AG08396 (cell line): ENCODE measurements at regions not wholly inside any gene's neighbourhood (a gene's known extent, or its start where the extent isn't known, plus 50 kb on each side); places are given as distances from the start of the nearest gene placed in this dataset.
"Not testable (repeated sequence)": the region's sequence is repeated elsewhere in the genome, so short reads cannot be mapped to it uniquely, and the experiment has no call there.

Experiments used
- DNase-seq: peaks from one replicate; pipeline ENCODE4 v3.0.0; 2012; ENCODE audit warnings: low spot score, mixed read lengths

DNA sequence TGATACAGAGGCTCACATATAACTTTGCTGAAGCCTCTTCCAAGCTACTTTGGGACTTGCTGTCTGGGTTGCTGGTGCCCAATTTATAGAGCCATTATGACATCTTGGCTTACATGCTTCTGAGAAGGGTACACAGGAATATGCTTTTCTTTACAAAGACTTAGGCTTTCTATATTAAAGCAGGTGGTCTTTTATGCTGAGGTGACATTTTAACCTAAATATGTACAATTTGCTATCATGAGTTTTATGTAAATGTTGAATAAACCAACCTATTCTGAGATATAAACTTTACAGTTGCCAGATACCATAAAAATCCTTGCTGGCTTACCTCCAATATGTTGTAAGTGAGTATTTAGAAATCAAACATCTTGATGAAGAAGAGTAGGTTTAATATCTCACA lies 509.2 kb upstream of the CHD1 start:
- no peak for DNase-seq

DNA sequence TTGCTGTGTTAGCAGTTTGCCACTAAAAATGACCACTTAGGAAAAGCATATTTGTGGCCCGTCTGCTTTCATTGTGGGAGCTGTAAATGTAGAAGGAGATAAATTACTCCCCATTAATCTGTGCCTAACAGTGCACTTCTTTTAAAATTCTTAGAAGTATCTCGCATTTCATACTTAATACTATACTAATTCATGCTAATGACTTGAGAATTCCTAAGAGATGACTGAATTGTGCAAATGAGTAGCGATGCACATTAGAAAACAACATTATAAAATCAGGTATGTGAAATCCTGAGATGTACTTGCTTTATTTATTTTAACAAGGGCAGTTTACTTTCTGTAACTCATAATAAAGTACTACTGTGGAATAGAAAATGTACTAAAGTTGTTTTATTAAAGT lies 494.6 kb upstream of the CHD1 start:
- not testable (repeated sequence) for DNase-seq

DNA sequence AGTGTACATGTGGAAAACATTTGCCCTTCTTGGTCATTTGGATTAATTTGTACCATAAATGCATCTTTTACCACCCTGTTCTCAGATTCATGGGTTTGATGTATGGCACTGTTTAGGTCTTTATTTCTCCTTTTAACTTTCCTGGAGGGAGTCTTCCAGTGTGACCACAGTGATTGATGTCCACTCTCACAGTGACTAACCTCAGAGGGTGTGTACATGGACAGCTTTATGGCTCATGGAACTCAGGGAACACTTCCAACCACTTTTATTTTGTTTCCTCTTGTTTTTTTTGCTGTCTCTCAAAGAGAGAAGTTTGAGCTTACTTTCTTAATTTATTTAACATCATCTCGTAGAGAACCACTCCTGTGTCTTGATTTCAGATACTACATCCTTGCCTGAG lies 489.8 kb upstream of the CHD1 start:
- DNase-seq = not testable (repeated sequence)

DNA sequence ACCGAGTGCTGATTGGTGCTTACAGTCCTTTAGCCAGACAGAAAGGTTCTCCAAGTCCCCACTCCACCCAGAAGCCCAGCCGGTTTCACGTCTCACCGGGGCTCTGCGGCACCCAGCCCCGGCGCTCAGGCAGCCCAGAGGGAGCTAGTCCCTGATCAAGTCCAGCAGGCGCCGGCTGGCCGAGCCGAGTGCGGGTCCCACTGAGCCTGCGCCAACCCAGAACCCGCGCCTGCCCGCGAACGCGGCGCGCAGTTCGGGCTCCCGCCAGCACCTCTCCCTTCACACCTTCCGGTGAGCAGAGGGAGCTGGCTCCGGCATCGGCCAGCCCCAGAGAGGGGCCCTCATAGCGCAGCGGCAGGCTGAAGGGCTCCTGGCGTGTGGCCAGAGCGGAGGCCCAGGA lies 481.6 kb upstream of the CHD1 start:
- not testable (repeated sequence) for DNase-seq

DNA sequence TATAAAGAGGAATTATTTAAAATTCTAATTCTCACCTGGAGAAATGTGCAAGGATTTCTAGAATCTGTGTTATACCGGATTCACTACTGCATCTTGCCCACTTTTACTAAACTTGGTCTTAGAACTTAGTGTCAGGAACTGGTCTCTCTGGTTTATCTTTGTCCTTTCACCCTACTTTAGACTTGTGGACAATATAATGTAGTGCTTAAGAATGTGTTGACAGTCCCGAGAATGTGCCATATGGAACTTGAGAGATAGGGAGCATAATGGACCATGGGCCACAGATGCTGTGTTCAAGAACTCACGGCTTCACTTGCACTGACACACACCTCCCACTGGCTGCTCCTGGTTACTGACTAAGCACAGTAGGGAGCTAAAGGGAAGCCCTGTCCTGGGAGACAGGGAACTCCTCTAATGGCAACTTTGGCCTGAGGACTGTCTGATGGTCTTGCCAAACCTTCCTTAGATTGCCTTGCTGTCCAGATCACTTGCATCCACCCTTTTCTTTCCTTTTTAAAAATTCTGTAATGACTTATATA lies 476.0 kb upstream of the CHD1 start:
- DNase-seq = not testable (repeated sequence)

DNA sequence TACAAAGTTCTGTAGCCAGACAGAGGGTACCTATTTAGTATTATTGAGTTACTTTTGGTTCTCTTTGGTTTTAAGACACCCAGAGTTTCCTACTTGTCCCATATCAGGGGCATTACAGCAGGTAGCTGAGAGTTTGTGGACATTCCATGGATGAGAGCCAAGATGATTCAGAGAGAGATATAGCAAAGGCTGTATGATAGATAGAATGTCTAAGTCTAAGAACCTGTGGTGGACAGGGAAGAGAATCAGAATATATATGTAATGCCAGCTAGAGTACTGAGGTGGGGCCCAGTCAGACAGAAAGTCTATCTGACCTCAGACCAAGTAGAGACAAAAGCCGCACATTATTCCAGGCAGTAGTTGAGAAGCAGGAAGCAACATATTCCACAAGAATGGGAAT lies 471.8 kb upstream of the CHD1 start:
- DNase-seq = not testable (repeated sequence)

DNA sequence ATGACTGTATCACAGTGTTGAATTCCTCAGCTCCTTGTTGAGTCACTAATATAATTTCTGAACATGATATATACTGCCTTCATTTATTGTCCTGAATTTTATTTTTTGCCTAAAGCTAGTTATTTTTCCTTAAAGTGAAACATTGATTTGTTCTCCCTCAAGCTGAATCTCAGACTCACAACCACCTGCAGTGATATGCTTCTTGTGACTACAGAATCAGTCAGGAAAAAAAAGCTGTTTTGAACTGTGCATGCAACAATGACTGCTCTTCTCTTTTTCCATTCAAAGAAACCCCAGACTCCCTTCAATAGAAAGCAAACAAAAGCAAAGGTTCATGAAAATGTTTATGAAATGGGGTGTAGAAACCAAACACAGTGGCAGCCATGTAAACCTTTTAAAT lies 470.2 kb upstream of the CHD1 start:
- DNase-seq = no peak

DNA sequence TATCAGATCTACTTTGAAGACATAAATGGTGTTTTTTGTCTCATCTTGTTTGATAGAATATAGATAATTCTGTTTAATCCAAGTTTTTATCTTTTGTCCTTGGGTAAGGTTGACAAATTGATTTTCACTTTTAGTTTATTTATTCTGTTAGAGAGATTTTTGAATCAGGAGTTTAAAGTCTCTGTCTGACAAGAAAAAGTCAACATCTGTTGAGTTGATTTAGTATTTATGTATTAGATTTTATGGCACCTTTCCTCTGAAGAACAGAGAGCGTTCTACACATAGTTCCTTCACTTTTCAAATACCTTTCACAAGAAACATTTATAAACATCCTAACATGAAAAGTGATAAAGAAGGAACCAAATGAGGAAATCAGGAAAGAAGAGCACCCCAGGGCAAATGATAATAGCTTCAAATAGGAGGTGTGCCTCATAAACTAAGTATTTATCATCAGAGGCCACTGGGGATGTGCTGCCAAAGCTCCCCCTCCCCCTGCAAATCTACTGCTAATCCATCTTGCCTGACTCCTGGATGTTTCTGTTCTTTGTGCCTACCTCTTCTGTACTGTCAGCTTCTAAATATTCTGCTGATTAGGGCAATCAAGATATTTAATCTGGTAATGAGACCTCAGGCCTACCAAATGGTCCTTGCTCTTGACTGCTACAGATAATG lies 457.7 kb upstream of the CHD1 start:
- no peak for DNase-seq

DNA sequence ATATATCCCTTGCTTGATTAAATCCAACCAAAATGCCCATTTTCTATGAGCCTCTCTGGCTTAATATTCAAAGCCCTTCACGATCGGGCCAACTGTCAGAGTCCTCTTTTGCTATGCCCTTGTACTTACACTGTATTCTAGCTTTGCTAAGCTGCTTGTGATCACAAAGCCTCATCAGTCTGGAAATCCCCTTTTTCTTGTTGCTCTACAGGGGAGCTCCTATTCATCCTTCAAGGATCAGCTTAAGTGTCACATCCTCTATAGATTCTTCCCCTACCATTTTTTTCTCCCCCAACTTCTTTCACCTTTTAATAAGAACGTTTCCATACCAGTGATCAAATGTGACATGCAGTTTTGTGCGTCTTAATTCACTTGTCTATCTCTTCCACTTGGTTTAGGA lies 450.4 kb upstream of the CHD1 start:
- no peak for DNase-seq

DNA sequence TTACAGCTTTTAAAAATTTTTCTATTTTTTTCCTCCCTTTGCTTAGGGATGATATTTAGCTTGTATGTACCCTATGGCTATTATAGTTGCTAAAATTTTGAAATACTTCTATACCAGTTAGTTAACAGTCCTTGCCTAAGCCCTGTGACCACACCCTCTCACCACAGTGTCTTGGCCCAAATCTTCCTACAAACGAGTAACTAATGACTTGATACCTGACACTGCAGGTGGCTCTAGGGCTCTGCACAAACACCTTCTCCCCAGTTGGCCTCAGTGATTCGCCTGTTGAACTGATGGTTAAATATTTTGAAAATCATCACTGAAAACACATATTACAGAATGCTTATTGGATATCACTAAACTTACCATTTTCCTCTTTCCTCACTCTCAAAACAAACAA lies 449.6 kb upstream of the CHD1 start:
- no peak for DNase-seq

DNA sequence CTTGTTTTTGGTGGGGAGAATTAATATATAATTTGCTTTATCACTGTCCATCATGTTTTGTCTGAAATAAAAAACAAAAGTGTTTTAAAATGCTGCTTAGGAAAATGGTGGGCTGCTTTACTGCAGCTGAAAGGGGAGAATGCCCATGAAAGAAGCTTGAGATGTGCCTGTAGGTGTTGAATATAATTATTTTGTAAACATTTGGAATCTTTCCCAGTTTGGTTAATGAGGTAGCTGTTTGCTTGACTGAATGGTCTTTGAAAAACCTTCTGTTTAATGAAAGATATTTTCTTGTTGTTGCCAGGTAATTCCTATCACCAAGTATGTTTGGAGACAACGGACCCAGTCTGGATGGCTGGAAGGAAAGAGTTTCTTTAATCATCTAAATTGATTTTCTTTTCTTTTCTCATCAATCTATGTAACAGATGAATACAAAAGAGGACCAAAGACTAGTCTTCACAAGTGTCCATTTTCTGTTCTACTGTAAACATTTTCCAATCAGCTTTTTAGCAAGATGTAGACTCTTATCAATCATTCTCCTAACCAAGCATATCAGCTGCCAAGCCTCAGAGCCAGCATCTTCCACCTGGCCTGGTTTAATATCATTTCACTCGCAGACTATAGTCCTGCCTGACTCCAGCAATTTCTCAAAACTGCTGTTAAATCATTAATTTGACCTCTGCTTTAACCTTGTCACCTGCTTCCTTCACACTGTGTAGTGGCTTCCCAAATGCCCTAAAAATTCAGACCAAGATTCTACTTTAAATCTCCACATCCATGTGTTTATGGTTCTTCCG lies 441.2 kb upstream of the CHD1 start:
- no peak for DNase-seq

DNA sequence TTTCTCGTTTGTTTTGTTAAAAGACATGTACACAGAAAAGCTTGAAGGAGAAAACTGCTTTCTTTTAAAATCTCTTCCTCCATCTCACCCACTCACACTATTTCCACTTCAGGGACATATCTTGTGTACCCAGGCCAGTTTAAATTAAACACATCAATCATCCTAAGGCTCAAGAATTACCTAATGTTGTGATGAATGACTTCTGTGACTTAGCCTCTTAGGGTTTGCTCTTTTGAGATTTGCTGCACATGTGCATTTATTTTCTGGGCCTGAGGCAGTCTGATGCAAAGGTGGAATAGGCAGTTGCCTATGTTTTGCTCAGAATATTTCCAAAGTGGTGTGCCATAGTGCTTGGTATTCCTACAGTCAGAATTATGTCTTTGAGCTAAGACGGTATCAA lies 439.9 kb upstream of the CHD1 start:
- DNase-seq = no peak

DNA sequence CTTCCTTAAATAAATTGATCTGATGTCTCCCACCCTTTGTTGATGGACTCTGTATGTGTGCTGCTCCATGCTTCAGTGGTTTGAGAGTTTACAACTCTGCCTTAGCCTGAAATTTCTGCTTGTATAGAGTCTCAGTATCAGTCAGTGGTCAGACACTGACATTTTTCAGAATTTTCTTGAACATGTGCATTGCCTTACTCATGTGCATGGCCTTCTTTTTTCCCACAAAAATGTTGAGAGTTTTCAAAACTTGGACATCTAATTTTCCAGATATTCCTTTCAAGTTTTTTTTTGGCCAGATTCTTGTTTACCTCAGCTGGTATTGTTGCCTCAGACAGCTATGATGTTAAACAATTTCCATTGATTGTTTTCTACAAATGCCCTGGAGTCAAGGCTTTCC lies 427.1 kb upstream of the CHD1 start:
- no peak for DNase-seq

DNA sequence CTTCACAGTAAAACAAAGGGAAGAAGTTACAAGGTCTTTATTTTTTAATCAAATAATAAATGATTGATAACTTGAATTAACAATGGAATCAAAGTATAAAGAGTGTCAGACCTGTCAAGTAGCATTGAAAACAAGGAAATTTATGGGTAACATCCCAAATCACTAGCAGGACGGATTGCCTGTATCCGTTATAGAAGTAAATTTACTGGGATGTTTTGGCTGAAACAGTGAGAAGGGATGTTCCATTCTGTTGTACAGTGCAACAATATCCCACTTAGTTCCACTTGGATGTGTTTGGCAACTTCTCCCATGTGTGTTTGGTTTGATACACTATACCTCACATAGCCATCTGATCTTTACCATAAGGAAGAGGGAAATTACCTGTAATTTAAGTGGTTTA lies 421.0 kb upstream of the CHD1 start:
- DNase-seq = no peak

DNA sequence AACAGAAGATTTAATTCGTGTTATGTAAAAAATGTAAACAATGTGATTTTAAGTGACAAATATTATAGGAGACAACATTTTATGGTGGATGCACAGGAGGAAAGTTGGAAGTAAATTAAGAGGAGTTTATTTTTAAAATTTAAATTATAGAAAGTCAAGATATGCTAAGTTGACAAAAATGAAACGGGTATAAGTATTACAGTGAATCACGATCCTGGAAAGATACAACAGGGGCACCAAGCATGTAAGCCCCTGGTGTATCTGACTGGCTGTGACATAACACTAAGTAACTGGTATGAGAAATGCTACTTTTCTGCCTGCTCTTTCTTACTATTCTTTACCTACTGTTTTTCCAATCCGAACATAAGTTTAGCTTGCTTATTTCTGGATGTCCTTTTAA lies 419.8 kb upstream of the CHD1 start:
- no peak for DNase-seq

DNA sequence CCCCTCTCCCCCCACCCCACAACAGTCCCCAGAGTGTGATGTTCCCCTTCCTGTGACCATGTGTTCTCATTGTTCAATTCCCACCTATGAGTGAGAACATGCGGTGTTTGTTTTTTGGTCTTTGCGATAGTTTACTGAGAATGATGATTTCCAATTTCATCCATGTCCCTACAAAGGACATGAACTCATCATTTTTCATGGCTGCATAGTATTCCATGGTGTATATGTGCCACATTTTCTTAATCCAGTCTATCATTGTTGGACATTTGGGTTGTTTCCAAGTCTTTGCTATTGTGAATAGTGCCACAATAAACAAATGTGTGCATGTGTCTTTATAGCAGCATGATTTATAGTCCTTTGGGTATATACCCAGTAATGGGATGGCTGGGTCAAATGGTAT lies 411.0 kb upstream of the CHD1 start:
- DNase-seq = not testable (repeated sequence)

DNA sequence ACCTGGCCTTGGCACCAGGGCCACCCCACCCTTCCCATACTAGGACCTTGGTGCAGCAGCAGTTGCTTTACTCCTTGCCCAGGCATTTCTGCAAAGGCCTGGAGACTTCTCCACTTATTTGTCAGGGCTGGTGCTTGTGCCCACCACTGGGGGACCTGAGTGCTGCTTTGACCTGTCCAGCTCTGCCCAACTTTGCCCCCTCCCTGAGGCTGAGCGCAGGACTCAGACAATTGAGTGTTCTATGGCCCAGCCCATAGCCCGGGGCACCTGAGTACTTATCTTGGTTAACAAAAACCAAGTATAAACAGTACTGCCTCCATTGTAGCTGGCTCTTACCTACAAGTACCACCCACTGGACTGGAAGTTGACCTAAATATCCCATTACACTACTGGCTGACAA lies 406.1 kb upstream of the CHD1 start:
- no peak for DNase-seq

DNA sequence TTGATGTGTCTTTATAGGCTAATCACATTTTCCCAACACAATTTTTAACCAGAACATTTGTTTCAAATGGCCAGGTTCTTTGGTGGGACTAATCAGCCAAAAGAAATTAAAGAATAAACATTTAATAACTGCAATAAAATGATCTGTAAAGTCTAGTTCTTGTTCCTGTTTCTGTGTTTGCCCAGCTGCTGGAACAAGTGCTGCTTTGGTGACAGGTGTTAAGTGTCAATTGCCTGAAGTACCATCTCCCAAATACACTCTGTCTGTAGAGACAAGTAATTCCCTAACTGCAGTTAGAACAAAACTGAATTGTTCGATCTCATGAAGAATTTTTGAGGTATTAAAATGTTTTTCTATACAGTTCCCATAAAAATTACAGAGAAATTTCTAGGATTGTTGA lies 402.3 kb upstream of the CHD1 start:
- no peak for DNase-seq

DNA sequence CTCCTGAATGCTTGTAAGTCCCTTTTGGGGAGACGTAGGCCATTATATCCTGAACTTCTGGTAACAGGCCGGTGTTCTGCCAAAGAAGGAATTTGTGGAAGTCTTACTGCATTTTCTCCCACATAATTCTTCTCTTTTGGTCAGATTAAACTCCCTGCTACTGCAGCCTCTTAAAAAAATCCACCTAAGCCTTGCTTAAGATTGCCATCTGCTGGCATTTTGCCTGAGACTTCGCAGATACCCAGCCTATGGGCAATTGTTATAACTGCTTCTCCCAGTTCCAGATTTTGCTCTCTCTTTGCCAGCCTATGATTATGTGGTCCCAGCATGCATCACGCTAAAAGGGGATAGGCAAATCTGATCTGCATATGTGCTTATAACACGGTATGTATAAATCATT lies 391.6 kb upstream of the CHD1 start:
- DNase-seq = no peak

DNA sequence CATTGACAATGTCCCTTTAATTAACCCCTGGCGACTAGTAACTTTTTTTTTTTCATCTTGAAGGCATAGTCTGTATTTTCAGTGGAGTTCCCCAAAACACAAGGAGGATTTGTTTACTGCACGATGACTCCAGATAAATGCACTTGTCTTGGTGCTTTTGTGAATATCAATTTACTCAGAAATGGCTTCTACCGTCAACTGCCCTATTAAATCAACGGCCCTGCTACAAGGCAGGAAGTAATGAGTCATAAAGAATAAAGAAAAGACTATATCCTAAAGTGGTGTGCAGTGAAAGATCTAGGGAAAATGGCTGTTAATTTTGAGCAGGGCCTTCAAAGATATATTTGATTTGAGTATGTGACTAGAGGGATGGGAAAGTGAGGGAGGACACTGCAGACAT lies 388.3 kb upstream of the CHD1 start:
- DNase-seq = no peak

DNA sequence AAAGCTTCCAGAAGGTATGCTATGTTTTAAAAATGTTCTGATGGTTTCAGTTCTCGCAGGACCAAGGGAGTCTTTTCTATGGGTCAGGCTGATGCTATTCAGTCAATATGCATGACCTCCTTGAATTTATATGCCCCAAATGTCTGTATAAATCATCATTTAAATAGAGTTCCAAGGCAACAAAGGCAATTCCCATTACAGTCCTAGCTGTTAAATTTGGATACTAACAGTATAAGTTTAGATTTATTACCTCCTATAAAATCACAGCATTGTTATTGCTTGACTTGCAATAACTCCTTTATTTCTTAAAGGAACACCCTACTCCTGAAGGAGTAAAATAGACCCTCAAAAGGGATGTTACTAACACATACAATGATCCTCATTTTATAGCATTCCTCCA lies 387.7 kb upstream of the CHD1 start:
- DNase-seq = no peak

DNA sequence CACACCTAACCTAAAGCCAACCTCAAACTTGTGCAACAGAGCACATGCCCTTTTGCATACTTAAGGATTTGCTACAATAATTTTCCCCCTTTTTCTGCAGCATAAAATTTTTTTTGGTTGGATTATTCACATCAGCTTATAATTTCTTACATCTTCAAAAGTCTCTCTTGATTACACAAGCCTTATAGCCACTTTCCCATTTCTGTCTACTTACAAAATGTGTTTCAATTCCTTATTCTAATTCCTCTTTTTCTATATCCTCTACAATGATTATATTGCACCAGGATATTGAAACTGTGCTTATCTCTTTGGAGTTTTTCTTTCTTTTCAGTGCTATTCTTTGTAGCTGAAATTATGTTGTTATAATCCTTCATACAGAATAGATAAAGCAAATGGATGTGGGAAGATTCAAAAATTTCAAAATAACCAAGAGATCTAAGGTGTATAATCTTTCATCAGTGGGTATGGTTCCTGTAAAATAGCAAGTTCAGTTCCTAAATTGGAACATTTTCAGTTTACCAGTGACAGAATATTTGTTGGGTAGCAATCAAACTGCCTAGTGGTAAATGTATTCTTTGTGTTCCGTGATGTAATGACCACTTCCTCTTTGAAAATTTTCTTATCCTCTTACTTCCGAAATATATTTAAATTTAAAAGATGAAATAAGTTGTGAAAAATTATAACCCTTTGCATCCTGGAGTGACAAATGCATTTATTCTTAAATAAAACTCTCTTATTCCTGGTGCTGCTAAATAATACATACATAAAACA lies 386.8 kb upstream of the CHD1 start:
- DNase-seq = no peak

DNA sequence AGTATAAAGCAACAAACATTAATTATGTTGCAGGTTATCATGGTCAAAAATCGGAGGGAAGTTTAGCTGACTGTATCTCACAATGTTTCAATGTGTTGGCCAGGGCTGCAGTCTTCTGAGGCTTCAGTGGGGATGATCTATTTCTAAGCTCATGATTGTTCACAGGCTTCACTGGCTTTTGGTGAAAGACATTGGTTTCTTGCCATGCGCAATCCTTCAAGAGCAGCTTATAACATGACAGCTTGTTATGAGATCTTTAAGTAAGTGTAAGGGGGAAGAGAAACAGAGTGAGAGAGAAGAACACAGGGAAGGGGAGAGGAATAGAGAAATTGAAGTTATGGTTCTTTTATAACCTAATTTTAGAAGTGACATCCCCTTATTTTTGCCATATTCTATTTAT lies 385.9 kb upstream of the CHD1 start:
- no peak for DNase-seq
